ENCODE measurements at regions not wholly inside any gene's neighbourhood (a gene's known extent, or its start where the extent isn't known, plus 50 kb on each side); places are given as distances from the start of the nearest gene placed in this dataset.

DNA sequence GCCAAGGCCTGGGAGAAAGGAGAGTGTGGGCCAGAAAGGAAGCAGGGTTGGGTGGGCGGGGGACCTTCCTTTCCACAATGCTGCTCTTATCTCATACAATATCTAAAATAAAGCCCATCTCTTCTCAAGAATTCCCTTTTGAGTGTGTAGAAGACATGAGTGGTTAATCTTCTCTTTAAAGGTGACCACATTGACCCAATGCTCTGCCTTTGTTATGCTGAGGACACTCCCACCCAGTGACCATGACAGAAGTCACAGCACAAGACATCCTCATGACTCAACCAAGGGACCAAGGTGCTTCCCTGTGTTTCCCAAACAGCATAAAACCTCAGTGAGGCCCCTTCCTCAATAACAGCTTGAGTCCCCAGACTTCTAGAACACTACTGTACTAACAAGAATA, 193.0 kb upstream of the ADAMTS16 start:
- no peaks in the 10 kb centered on the region for H3K23me2 ChIP-seq (ENCODE audit: insufficient read length, low read depth, low read length, poor library complexity, severe bottlenecking)
- TF ChIP-seq, protein P1, sequence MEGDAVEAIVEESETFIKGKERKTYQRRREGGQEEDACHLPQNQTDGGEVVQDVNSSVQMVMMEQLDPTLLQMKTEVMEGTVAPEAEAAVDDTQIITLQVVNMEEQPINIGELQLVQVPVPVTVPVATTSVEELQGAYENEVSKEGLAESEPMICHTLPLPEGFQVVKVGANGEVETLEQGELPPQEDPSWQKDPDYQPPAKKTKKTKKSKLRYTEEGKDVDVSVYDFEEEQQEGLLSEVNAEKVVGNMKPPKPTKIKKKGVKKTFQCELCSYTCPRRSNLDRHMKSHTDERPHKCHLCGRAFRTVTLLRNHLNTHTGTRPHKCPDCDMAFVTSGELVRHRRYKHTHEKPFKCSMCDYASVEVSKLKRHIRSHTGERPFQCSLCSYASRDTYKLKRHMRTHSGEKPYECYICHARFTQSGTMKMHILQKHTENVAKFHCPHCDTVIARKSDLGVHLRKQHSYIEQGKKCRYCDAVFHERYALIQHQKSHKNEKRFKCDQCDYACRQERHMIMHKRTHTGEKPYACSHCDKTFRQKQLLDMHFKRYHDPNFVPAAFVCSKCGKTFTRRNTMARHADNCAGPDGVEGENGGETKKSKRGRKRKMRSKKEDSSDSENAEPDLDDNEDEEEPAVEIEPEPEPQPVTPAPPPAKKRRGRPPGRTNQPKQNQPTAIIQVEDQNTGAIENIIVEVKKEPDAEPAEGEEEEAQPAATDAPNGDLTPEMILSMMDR (conservative IDR thresholded peaks at IDR 0.05) = no peak
- no CpG with 5 or more reads among the region's 1 CpG for WGBS (ENCODE audit: extremely low coverage, insufficient read length, low lambda C conversion rate)

More for the DNA sequence above, 193.0 kb upstream of the ADAMTS16 start:
- no peak overlapping the region for H3K4ac ChIP-seq (ENCODE audit: low read depth, low read length)
- H3K14ac ChIP-seq (ENCODE audit: insufficient read depth, low read length) = no peak overlapping the region; the same call in 1 of the 2 replicates
- H4K20me1 ChIP-seq (ENCODE audit: control insufficient read depth, insufficient read depth, insufficient read length) = no peaks in the 10 kb centered on the region
- H2BK20ac ChIP-seq (ENCODE audit: low read depth, low read length, poor library complexity, severe bottlenecking) = no peak overlapping the region
- no peak overlapping the region for H3K18ac ChIP-seq (ENCODE audit: insufficient read length, low read depth, low read length)
- no peak overlapping the region for H3K27ac ChIP-seq (ENCODE audit: insufficient read length, low read depth, low read length)
- no peaks in the 10 kb centered on the region for H3K36me3 Mint-ChIP-seq (ENCODE audit: insufficient read depth in 1 of 3, low read depth in 3 of 3)
- no peak overlapping the region for H2AFZ ChIP-seq (ENCODE audit: low read length)
- H3K9ac ChIP-seq (ENCODE audit: extremely low read depth, insufficient read length, low read length) = no peak overlapping the region
- H3K4me1 ChIP-seq (ENCODE audit: insufficient read depth, low read length) = no peaks in the 10 kb centered on the region
- peaks cover 8 to 10% of the 10 kb centered on the region in 2 experiments for H3K4me1 Mint-ChIP-seq
- no peak overlapping the region for H4K5ac ChIP-seq (ENCODE audit: insufficient read length, low read depth, low read length)
- H3K79me1 ChIP-seq (ENCODE audit: insufficient read depth, low read depth, low read length, poor library complexity, severe bottlenecking) = no peaks in the 10 kb centered on the region
- H3K79me2 ChIP-seq (ENCODE audit: insufficient read depth, low read length) = no peaks in the 10 kb centered on the region
- no peak for DNase-seq
- no peak overlapping the region for H2BK12ac ChIP-seq (ENCODE audit: insufficient read length, low read depth, low read length)
- H3T11ph ChIP-seq (ENCODE audit: low read length) = no peak overlapping the region
- H3K27me3 Mint-ChIP-seq (ENCODE audit: low read depth) = no peaks in the 10 kb centered on the region
- H2AK5ac ChIP-seq (ENCODE audit: insufficient read length, low read length) = no peak overlapping the region
- no peak overlapping the region for H2BK5ac ChIP-seq (ENCODE audit: insufficient read length, low read length)
- no peak overlapping the region for H4K91ac ChIP-seq (ENCODE audit: insufficient read length, low read depth, low read length)
- H3K9me3 ChIP-seq (ENCODE audit: control insufficient read depth, low read depth, low read length) = no peaks in the 10 kb centered on the region
- no peak overlapping the region for H3K23ac ChIP-seq (ENCODE audit: insufficient read length, low read depth, low read length)
- no peak overlapping the region for H3K4me3 Mint-ChIP-seq
- no peak overlapping the region for H2BK15ac ChIP-seq (ENCODE audit: low read depth, low read length)
- H3K27ac Mint-ChIP-seq = no peak overlapping the region
- no peak overlapping the region for H3K56ac ChIP-seq (ENCODE audit: insufficient read length, low read depth, low read length)
- H3K27me3 ChIP-seq (ENCODE audit: insufficient read depth, low read length) = no peaks in the 10 kb centered on the region
- H4K8ac ChIP-seq (replicated peaks; ENCODE audit: insufficient read length, low read depth, low read length) = no peak overlapping the region
- H3K4me2 ChIP-seq (ENCODE audit: insufficient read depth, insufficient read length, low read length) = no peak overlapping the region
- H3K9me3 Mint-ChIP-seq = no peaks in the 10 kb centered on the region
- H2BK120ac ChIP-seq (ENCODE audit: low read depth, low read length, poor library complexity, severe bottlenecking) = no peak overlapping the region

Data from H9 (cell line).